HEK293T (cell line): ENCODE measurements at regions not wholly inside any gene's neighbourhood (a gene's known extent, or its start where the extent isn't known, plus 50 kb on each side); places are given as distances from the start of the nearest gene placed in this dataset.
"Not testable (repeated sequence)": the region's sequence is repeated elsewhere in the genome, so short reads cannot be mapped to it uniquely, and the experiment has no call there.

Experiments
- ARNT ChIP-seq: fragments of 450-650 bp; IDR thresholded peaks from 2 replicates; pipeline ENCODE4 v1.6.1; 2017; ENCODE audit warnings: mild to moderate bottlenecking
- BHLHE40 ChIP-seq: fragments of 450-650 bp; IDR thresholded peaks from 2 replicates; pipeline ENCODE4 v1.6.1; 2016; ENCODE audit warnings: mild to moderate bottlenecking, moderate library complexity, borderline replicate concordance
- ELF4 ChIP-seq: fragments of 450-650 bp; IDR thresholded peaks from 2 replicates; pipeline ENCODE4 v1.6.1; 2017; ENCODE audit warnings: antibody characterized with exemption
- FOXA1 ChIP-seq: fragments of 450-650 bp; IDR thresholded peaks from 2 replicates; pipeline ENCODE4 v1.6.1; 2016; ENCODE audit warnings: mild to moderate bottlenecking
- FOXK2 ChIP-seq: fragments of 450-650 bp; IDR thresholded peaks from 2 replicates; pipeline ENCODE4 v1.6.1; 2016; ENCODE audit warnings: mild to moderate bottlenecking
- FOXM1 ChIP-seq: fragments of 450-650 bp; IDR thresholded peaks from 2 replicates; pipeline ENCODE4 v1.6.1; 2017; ENCODE audit warnings: mild to moderate bottlenecking, borderline replicate concordance
- HDGF ChIP-seq: fragments of 450-650 bp; IDR thresholded peaks from 2 replicates; pipeline ENCODE4 v1.6.1; 2017; ENCODE audit warnings: antibody characterized with exemption, borderline replicate concordance
- PKNOX1 ChIP-seq: fragments of 450-650 bp; IDR thresholded peaks from 2 replicates; pipeline ENCODE4 v1.6.1; 2016
- SP1 ChIP-seq: fragments of 450-650 bp; IDR thresholded peaks from 2 replicates; pipeline ENCODE4 v1.6.1; 2017
- TARDBP ChIP-seq: fragments of 450-650 bp; IDR thresholded peaks from 2 replicates; pipeline ENCODE4 v1.6.1; 2016

GRCh38 chr10:4274671-4275070 is 489.7 kb upstream of the KLF6 start:
- not testable (repeated sequence) for TF ChIP-seq FOXK2, SP1, ELF4, FOXM1, HDGF, ARNT, FOXA1, TARDBP, BHLHE40, PKNOX1
